ENCODE measurements at regions not wholly inside any gene's neighbourhood (a gene's known extent, or its start where the extent isn't known, plus 50 kb on each side); places are given as distances from the start of the nearest gene placed in this dataset.

DNA sequence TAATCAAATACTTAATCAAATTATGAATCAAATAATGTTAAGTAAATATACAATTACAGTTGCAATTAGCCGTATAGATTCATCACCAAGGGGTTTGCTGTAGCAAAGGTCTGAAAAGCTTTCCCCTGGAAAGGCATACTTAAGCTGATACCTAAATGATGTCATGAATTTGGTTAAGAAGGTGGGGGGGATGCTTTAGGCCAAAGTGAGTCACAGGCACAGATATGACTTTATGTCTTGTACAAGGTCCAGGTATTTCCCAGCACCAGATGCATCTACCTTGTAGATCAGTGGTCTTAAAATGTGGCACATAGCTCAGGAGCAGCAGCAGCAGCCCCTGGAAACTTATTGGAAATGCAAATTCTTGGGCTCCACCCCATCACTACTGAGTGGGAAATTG, 557.3 kb upstream of the CDH4 start:
- no peak for TF ChIP-seq POLR2AphosphoS5 (IDR thresholded peaks at IDR 0.05; ENCODE audit: low read depth, low read length)
- no peak for TF ChIP-seq FOXP2 (optimal IDR thresholded peaks at IDR 0.05; ENCODE audit: borderline replicate concordance, extremely low read depth, extremely low read length, insufficient read depth)
- TF ChIP-seq REST (IDR thresholded peaks at IDR 0.05; ENCODE audit: insufficient read depth in 1 of 2, low read depth in 2 of 2, low read length in 2 of 2): no peak
- TF ChIP-seq SIN3A (IDR thresholded peaks at IDR 0.05; ENCODE audit: borderline replicate concordance, insufficient read depth, low read length): no peak
- TF ChIP-seq TAF1 (IDR thresholded peaks at IDR 0.05; ENCODE audit: borderline replicate concordance, insufficient read depth, low read length): no peak

DNA sequence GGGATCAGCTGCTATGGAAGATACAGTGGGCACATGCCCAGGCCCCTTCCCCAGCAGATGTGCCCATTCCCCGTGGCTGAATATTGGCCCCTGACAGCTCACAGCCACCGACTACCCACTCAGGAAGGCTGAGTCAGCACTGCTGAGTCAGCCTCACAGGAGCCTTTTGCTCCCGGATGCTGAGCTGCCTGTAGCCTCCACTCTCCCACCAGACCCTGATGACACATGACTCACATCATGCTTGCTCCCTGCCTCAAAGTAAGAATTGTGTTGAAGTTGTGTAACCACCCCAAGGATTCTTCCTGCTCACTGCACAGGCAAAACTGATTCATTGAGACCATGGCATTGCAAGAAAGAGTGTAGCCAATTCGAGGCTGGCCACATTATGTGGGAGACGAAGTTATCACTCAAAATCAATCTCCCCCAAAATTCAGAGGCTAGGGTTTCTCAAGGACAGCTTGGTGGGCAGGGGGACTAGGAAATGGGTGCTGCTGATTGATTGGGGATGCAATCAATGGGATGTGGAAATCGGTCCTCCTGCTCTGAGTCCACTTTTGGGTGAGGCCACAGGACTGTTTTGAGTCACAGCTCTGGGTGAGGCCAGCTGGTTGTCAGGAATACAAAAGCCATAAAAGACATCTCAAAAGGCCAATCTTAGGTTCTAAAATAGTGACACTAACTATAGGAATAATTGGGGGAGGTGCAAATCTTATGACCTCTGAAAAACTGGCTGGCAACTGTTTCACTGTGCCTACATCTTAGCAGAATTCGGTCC, 556.6 kb upstream of the CDH4 start:
- TF ChIP-seq SIN3A (IDR thresholded peaks at IDR 0.05; ENCODE audit: borderline replicate concordance, insufficient read depth, low read length): no peak
- no peak for TF ChIP-seq POLR2AphosphoS5 (IDR thresholded peaks at IDR 0.05; ENCODE audit: low read depth, low read length)
- TF ChIP-seq TAF1 (IDR thresholded peaks at IDR 0.05; ENCODE audit: borderline replicate concordance, insufficient read depth, low read length): no peak
- no peak for TF ChIP-seq FOXP2 (optimal IDR thresholded peaks at IDR 0.05; ENCODE audit: borderline replicate concordance, extremely low read depth, extremely low read length, insufficient read depth)
- no peak for TF ChIP-seq REST (IDR thresholded peaks at IDR 0.05; ENCODE audit: insufficient read depth in 1 of 2, low read depth in 2 of 2, low read length in 2 of 2)

- TF ChIP-seq REST (IDR thresholded peaks at IDR 0.05; ENCODE audit: insufficient read depth in 1 of 2, low read depth in 2 of 2, low read length in 2 of 2): no peak
- no peak for TF ChIP-seq SIN3A (IDR thresholded peaks at IDR 0.05; ENCODE audit: borderline replicate concordance, insufficient read depth, low read length)
- no peak for TF ChIP-seq POLR2AphosphoS5 (IDR thresholded peaks at IDR 0.05; ENCODE audit: low read depth, low read length)
- no peak for TF ChIP-seq TAF1 (IDR thresholded peaks at IDR 0.05; ENCODE audit: borderline replicate concordance, insufficient read depth, low read length)
- TF ChIP-seq FOXP2 (optimal IDR thresholded peaks at IDR 0.05; ENCODE audit: borderline replicate concordance, extremely low read depth, extremely low read length, insufficient read depth): no peak
These were observed 554.8 kb upstream of the CDH4 start for GRCh38 chr20:60697252-60697651.

GRCh38 chr20:60700728-60701127, 551.3 kb upstream of the CDH4 start:
- no peak for TF ChIP-seq SIN3A (IDR thresholded peaks at IDR 0.05; ENCODE audit: borderline replicate concordance, insufficient read depth, low read length)
- TF ChIP-seq FOXP2 (optimal IDR thresholded peaks at IDR 0.05; ENCODE audit: borderline replicate concordance, extremely low read depth, extremely low read length, insufficient read depth): no peak
- TF ChIP-seq POLR2AphosphoS5 (IDR thresholded peaks at IDR 0.05; ENCODE audit: low read depth, low read length): no peak
- TF ChIP-seq REST (IDR thresholded peaks at IDR 0.05; ENCODE audit: insufficient read depth in 1 of 2, low read depth in 2 of 2, low read length in 2 of 2): no peak
- TF ChIP-seq TAF1 (IDR thresholded peaks at IDR 0.05; ENCODE audit: borderline replicate concordance, insufficient read depth, low read length): no peak

Measured in PFSK-1 (cell line).